HG03064 (cell line): ENCODE measurements at regions not wholly inside any gene's neighbourhood (a gene's known extent, or its start where the extent isn't known, plus 50 kb on each side); places are given as distances from the start of the nearest gene placed in this dataset.

Experiments
- ATAC-seq: cut with Tn5 transposase; IDR thresholded peaks from one replicate; pipeline ENCODE4 v1.9.1; 2021; ENCODE audit warnings: low read depth; ENCODE audit not compliant: unreplicated experiment

DNA sequence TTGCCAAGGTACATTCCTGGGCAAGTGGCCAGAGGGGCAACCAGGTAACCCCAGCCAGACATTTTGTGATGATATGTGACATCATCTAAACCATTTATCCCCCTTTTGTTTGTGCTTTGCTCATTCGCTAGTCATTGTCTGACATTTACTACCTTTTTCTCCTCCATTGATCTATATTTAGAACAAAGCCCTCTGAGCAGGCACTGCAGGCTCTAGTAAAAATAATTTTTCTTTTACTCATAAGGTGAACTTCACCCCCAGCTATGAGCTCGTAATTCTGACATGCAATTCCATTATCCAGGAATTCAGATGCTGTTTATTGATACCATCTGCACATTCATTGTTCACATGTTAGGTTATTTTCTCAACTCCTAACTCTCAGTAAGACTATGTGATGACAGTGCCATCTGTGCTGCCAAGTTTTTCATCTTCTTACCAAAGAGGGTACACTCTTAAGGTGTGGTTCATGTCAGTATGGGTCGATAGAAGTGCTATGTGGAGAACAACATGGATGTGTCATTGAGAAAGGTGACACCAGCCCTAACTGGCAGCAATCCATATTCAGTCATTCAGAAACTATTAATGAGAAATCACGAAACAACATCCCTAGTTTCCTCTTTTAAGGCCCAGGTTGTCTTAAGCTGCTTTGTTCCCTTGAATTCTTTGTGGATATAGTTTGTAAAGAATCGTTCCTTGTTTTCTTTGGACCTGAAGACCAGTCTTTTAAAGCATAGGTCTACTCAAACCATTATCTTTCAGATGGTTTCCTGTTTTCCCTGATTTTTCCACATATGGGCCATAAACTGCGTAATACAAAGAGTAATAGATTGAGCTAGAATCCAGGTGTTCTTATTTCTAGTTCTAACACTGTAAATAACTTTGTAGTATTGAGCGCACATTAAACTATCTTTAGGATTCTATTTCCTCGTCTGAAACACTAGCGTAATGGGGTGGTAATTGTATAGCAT, 978.1 kb upstream of the CDH2 start:
- no peak for ATAC-seq

DNA sequence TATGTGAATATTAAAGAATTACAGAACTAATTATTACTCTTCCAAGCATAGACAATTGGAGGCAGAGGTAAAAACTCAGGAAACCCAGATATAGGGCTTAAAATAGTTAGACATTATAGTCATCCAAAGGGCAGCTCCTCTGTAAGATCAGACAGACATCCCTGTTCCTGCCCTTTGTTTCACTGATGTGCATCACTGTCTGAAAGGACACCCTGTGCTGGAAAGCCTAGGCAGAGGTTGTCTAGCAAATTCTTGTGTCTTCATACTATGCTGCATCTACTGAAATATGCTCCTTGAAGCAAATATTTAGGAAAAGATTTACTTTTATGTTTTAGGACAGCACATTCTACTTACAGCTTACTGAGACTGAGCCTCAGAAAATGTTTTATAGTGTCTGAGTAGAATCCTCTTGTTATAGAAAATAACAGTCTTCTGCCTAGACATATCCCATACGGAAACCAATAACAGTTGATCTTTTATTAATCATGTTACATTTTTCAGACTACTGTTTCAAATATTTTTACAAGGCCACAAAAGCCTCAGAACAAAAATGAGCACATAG, 977.3 kb upstream of the CDH2 start:
- ATAC-seq: no peak

DNA sequence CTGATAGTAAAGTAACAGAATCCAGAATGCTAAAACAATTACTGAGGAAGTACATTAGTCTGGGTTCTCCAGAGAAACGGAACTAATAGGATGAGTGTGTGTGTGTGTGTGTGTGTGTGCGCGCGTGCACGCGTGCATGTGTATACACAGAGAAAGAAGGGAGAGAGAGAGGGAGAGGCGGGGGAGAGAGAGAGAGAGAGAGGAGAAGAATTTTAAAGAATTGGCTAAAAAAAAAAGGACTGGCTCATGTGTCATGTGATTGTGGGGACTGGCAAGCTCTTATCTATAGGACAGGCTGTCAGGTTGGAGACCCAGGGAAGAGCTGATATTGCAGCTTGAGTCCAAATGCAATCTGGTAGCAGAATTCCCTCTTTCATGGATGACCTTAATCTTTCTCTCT, 976.2 kb upstream of the CDH2 start:
- ATAC-seq: no peak

DNA sequence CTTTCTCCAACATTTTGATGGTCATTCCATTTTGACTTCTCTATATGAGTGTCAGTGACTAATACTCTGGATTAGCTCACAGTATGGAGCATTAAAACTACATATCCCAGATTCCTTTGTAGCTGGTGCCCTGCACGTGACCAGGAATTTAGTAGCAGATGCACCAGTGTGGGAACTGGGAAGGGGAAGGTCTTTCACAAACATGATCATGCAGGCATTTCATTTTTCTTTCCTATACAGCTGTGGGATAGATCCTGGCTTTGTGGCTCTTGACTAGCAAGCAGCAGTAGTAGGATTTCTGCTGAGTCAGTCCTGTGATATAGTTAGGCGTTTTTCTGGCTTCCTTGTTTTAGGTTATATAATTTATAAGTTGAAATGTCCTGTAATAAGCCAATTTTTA, 971.0 kb upstream of the CDH2 start:
- no peak for ATAC-seq

DNA sequence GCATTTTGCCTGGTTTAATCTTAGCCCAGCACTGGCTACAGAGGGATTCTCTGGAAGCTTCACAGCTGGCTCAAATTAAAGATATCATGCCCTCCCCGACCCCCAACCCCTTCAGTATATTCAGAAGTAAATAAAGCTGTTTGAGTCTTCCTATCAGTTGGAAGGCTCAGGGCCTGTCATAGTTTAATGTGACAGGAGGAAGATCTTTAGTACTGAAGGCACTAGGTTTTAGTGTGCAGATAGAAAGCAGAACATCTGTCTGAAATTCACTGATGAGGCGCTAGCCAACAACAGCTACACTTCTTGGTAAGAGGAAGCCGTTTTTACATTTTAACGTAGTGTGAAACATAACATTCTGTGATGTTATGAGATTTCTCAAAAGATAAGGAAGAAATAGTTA, 969.1 kb upstream of the CDH2 start:
- no peak for ATAC-seq

DNA sequence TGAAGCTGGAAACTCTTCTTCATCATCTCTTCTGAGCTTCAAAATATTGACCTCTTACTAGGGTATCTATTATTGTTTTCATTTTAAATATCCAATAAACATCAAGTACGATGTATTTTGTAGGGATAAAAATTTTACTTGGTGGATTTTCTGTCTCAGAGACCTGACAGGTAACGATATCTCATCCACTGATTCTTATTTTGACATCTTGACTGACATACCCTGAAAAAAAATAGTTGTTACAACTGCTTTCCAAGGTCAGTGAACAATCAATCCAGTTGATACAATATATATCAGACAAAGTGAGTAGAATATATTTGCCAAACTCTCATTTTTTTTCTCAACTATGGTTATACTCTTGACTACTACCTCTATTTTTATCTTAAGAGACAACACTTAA, 963.7 kb upstream of the CDH2 start:
- ATAC-seq: no peak

DNA sequence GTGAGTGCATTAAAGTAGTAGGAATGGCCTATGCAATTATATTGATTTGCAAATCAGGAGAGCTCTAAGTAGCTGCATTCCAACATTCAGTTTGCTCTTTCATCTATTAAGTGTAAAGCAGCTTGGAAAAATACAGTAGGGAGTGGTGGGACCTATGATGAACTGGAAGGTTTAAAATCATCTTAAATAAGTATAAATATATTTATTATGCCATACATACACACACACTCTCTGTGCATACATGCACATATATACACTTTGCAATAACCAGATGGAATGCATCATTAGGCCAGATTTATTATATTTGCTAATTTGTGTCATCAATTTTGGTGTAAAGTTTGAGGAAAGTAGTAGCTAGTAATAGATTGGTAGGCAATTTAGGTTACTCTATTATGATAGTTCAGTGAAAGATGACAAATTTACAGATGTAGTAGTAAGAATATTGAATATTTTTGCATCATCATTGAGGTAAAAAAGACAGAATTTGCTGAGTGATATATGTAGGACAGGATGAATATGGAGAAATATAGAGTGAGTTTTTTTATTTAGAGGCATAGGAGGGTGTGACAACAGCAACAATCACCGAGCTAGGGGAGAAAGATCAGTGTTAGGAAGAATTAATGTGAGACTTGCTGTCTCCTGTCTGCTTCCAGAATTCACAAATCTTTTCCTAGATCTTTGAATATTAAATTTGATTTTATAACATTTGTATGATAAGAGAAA, 961.0 kb upstream of the CDH2 start:
- ATAC-seq: no peak

DNA sequence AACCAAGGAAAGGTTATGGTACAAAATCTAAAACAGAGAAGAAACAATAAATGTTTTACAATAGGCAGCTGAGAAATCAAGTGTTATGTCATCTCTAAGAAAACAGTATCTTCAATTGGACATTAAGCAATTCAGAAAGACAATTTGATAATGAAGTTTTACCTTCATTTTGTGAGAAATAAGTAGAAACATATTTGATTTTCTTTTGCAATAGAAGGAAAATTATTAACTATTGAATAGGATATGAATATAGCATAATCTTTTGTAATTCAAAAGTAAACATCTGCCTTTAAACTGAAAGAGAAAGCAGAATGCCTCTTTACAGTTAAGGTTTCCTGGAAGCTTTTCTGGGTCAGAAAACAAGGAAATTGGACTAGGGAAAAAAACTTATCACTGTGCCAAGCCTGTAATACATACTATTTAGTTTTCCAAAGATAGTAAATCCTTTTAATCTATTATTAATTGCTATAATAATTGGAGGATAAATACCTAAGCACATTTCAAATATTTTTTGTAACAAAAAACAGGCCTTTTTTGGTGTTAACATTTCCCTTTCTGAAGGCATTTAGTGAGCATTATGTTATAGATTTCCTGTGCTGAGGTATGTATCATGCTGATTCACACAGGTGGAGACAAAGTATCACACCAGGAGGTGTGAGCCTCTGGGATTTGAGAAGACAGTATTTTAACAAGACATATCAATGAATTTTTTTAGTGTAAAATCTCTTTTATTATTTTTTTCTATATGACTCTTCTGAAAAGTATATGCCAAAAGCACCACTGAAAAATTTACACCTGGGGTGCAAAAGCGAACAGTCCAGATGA, 947.0 kb upstream of the CDH2 start:
- no peak for ATAC-seq

DNA sequence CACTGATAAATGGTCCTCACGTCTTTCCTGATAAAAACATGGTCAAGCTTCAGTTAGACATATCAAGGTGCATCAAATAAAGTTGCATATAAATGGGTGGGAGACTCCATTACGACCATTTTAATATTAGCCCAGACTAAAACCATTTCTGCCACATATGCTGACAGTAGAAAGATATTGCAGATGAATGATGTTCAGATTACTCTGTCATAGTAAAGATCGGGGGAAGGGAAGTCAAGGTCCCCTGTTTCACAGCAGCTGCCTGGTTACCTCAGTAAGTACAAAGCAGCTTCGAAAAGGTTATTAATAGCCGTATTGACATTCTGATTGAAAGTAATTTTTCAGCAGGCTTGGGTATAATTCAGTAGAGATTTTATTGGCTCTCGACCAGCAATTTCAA, 927.7 kb upstream of the CDH2 start:
- ATAC-seq: no peak

DNA sequence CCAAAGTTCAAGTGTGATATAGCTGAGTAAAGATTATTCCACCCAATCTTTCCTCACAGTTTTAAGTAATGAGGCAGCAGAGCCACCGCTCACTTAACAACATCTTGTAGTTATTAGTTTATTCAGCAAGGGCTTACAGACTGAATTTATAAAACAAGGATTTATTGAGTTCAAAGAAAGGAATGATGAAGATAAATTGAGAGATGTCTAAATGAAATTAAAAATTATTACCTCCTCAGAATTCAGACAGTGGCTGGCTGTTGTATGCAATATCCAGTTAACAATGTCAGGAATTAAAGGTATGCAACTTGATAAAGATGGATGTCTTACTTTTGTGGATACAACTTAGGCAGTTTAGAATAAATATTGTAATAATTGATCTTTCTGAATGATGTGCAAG, 927.3 kb upstream of the CDH2 start:
- no peak for ATAC-seq

DNA sequence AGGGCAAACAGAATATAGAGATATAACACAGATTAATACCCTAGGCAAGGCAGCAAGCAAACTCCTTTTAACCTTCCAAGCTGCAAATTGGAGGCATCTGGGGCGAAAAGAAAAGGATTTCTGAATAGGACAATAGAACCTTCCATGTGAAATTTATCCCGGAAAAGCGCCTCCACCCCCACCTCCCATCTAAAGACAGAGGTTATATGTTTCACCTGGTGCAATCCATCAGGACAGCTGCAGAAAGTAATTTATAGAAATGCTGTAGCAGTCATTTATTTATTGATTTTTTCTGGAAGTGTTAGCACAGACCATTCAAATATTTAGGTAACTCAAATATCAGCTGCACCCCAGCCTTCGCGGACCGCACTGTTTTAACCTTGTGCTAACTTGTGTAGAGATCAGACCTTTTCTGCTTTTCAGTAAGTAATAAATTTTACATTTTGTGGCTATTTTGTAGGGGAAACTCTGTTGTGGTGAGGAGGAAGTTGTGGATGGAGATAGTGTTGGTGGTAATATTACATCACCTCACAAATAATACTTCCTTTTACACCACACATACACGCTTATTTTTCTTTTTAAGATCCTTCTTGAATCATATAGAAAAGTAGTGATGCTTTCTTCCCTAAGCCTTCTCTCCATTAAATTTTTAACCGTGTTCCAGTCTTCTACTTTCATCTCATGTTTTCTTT, 919.3 kb upstream of the CDH2 start:
- no peak for ATAC-seq

DNA sequence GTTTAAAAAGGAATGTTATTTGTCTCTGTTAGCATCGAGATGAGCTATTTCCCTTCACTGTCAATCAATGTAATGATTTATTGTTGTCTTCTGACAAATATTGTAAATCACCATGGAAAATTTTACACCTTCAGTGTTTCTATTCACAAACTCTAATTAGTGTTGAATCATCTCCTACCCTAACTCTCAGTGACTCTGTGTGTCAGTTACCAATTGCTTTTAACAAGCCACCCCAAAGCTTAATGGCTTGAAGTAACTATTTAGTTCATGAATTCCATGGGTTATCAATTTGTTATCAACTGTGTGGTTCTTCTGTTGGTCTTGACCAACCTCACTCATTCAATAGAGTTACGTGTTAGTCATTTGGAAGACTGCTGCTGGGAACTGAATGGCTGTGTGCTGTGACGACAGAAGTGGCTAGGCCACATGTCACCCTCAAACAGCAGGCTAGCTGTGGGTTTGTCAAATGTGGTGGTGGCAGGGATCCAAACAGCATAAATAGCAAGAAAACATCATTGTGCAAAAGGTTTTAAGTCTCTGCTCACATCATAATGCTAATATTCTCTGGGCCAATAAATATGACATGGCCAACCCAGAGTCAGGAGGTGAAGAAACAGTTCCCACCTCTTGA, 910.8 kb upstream of the CDH2 start:
- no peak for ATAC-seq

DNA sequence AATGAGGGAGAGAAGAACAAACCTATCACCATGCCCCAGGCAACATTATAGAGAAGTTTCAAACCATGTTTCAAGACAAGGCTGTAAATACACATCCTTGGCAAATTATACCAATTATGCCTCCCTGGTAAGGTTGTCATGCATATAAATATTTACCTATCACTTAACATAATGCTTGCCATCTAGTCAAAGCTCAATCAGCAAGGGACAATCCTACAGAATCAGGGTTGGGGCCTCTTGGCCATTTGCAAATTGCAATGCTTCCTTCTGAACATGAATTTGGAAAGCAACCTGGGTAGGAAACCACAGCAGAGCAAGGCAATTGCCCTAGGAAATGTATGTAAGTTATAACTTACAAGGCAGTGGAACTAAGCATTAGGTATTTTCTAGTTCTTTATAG, 907.2 kb upstream of the CDH2 start:
- ATAC-seq: no peak

DNA sequence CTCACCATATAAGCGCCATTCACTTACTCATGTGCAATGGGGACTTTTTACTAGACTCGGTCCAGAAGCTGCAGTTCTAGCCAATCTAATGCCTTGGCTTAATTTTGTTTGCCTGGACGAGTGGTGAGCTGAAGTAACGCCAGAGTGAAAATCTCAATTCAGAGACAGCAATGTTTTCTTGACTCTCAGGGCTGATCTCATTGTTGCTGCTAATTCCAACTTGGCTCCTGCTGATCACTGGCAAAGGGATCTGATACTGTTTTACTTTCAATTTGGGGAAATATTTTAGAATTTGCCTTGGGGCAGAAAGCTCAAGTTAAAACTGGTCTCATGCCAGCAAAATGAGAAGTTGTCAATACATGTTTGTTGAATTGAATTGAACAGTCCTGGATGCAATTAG, 906.6 kb upstream of the CDH2 start:
- no peak for ATAC-seq

DNA sequence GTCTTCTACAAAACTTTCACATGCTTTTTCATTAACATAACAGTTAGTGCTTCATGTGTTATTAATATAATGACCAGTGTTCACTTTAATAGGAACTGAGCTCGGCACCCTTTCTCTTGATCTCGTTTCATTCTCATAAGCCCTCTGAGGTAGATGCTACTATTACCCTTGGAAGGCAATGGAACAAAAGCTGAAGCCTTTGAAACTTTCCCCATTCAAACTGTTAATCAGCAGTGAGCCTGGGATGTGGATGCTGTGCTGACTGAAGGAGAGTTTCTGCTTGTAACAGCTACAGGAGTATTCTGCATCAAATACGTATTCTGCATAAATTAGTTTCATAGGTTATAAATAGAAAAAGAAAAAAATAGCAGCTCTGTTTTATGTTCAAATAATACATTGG, 904.0 kb upstream of the CDH2 start:
- no peak for ATAC-seq

DNA sequence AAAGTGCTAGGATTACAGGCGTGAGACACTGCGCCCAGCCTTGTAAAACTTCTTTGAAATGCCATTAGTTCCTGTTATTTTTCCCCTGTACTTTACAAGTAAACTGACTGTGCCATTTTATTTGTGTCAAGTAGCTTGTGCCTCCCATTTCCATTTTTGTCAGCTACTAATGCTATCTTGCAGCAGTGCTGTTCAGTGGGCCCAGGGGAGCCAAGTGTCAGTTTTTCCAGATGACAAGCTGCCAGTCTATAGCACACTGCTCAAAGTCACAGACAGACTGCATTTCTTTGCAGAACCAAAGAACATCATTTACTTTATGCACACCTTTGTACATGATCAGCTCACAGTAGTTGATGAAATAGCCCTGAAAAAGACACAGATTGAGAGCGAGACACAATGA, 901.3 kb upstream of the CDH2 start:
- no peak for ATAC-seq

DNA sequence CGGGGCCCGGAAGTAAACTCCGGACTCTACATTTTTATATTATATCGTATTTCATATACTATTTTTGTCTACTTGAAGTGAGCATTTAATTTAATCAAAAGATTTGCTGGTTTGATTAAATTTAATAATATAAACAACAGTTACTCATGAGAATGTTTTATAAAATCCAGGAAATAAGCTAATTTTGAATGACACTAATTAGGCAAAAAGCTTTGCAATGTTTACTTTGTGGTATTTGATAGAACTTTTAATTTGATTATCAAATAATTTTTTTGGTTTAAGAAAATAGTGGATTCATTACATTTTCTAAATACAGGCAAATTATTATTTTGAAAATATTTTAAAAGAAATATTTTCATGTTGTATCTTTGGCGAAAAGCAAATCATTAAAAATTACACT, 900.4 kb upstream of the CDH2 start:
- ATAC-seq: no peak

DNA sequence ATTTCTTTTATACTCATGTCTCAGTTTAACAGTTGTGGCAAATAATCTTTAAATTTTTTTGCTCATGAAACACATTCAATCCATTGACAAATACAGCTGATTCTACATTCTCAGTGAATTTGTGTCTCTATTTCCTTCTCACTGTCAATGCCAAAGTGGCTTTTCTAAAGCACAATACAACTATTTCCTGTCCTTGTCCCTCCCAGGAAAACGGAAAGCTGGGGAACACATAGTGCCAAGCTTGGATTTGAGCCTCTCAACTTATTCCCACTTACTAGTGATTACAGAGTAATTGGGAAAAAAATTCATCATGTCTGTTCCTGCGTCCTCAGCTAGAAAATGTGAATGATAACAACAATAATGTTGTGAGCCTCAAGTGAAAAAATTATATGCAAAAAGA, 899.7 kb upstream of the CDH2 start:
- ATAC-seq: no peak

DNA sequence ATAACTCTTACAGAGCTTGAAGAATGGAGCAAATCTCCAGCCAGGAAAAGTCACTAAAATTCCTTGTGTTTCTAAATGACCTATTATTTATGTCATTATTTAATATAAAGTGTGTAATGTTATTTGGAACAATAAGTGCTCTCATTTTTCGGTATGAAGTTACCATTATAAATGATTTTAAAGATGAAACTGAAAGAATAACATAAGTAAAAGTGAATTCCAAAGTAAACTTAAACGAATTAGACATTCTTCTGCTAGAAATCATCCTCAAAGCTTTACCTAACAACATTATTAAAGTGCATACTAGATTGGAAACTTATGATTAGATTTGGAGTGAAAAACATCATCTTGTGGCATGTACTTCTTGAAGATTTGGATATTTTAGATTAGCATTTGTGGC, 897.2 kb upstream of the CDH2 start:
- no peak for ATAC-seq

DNA sequence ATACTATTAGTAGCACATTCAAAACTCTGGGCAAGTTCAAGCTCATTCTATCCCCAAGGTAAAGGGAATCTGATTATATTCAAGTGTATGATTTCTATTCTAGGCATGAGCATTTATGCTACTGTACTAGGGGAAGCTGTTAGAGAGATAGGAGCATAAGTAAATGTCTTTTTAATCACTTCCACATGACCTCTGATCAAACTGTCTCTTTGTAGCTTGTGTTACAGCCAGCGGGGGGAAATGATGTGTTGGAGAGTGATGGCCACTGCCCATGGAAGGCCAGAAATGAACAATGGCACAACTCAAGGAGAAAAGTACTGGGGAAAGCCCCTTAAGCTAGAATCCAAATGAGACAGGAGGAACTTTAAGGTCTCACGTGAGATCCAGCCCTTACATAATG, 894.9 kb upstream of the CDH2 start:
- ATAC-seq: no peak
